ENCODE measurements at regions not wholly inside any gene's neighbourhood (a gene's known extent, or its start where the extent isn't known, plus 50 kb on each side); places are given as distances from the start of the nearest gene placed in this dataset.

DNA sequence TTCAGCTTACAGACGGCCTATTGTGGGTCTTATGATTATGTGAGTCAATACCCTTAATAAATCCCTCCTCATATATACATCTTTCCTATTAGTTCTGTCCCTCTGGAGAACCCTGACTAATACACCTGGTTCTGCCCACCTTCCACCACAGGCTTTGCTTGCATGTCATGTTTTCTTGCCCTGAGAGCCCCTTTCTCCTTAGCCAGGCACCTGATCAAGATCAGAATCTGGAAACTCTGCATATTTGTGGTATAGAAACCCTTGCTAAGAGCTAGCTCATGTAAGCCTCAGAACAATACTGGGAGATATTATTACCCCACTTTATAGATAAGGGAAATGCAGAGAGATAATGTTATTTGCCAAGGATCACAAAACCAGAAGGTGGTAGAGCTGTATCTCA is 52.9 kb upstream of the JDP2 start:
- intact Hi-C loops (cut with micrococcal nuclease), result no loop called here
- ChIA-PET POLR2A (no interaction called here), CTCF (no interaction called here), RAD21 (ENCODE audit: low non-redundant PET in 1 of 2, low total read pairs in 2 of 2, uncharacterized antibody in 2 of 2, unreplicated experiment in 2 of 2) (no interaction called here)
- Histone ChIP-seq H3K27ac (ENCODE audit: low read depth, low read length) (no peak overlapping the region), H3K27me3 (ENCODE audit: insufficient read depth, low read length) (peaks cover 14% of the 10 kb centered on the region), H3K9me3 (ENCODE audit: control insufficient read depth in 1 of 2, insufficient read depth in 1 of 2, low read depth in 1 of 2, low read length in 2 of 2) (no peaks in the 10 kb centered on the region), H3K4me2 (ENCODE audit: low read length) (no peak overlapping the region), H3K9me2 (ENCODE audit: insufficient read depth) (no peaks in the 10 kb centered on the region), H2AFZ (ENCODE audit: low read depth, low read length, poor library complexity, severe bottlenecking) (no peak overlapping the region), H3K9ac (ENCODE audit: low read length) (no peak overlapping the region), H3K79me2 (ENCODE audit: insufficient read depth, low read length) (no peaks in the 10 kb centered on the region), H4K20me1 (ENCODE audit: insufficient read depth) (no peaks in the 10 kb centered on the region), H3K36me3 (ENCODE audit: control insufficient read depth in 1 of 2, insufficient read depth in 2 of 2, low read length in 2 of 2) (no peaks in the 10 kb centered on the region), H3K4me3 (replicated peaks in 1 of 2; ENCODE audit: low read depth in 1 of 2, low read length in 2 of 2) (no peak overlapping the region), H3K4me1 (ENCODE audit: control insufficient read depth in 1 of 2, insufficient read depth in 2 of 2, low read length in 2 of 2) (no peaks in the 10 kb centered on the region)
- ATAC-seq (no peak), DNase-seq (ENCODE audit: low read depth, low spot score) (no peak)
- BruUV-seq (replicated peaks), result no TSS peak
- no peak for TF ChIP-seq SP1 (IDR thresholded peaks at IDR 0.05; ENCODE audit: low read depth)
- TF ChIP-seq, protein P1, sequence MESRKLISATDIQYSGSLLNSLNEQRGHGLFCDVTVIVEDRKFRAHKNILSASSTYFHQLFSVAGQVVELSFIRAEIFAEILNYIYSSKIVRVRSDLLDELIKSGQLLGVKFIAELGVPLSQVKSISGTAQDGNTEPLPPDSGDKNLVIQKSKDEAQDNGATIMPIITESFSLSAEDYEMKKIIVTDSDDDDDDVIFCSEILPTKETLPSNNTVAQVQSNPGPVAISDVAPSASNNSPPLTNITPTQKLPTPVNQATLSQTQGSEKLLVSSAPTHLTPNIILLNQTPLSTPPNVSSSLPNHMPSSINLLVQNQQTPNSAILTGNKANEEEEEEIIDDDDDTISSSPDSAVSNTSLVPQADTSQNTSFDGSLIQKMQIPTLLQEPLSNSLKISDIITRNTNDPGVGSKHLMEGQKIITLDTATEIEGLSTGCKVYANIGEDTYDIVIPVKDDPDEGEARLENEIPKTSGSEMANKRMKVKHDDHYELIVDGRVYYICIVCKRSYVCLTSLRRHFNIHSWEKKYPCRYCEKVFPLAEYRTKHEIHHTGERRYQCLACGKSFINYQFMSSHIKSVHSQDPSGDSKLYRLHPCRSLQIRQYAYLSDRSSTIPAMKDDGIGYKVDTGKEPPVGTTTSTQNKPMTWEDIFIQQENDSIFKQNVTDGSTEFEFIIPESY (IDR thresholded peaks at IDR 0.05; ENCODE audit: extremely low read depth, insufficient replicate concordance, low read length), result no peak

DNA sequence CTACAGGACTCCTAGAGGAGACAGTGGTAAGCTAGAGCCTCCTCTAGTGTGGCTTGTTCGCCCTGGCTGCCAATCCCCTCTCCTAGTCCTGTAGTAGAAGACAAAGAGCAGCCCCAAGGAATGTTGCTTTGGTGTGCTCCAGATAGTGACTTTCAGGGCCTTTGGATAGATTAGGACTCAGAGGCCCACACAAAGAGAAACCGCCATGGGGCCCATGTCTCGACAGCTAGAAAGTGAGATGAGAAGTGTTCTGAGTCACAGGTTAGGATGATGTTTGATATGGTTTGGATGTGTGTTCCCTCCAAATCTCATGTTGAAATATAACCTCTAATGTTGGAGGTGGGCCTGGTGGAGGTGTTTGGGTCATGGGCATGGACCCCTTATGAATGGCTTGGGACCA is 51.8 kb upstream of the JDP2 start:
- ChIA-PET POLR2A (no interaction called here), CTCF (no interaction called here), RAD21 (ENCODE audit: low non-redundant PET in 1 of 2, low total read pairs in 2 of 2, uncharacterized antibody in 2 of 2, unreplicated experiment in 2 of 2) (no interaction called here)
- H3K9me2 ChIP-seq (ENCODE audit: insufficient read depth), result no peaks in the 10 kb centered on the region
- ATAC-seq (no peak), DNase-seq (ENCODE audit: low read depth, low spot score) (no peak)
- intact Hi-C loops (cut with micrococcal nuclease), result no loop called here
- BruUV-seq (replicated peaks), result no TSS peak
- TF ChIP-seq, protein P2, sequence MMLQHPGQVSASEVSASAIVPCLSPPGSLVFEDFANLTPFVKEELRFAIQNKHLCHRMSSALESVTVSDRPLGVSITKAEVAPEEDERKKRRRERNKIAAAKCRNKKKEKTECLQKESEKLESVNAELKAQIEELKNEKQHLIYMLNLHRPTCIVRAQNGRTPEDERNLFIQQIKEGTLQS (IDR thresholded peaks at IDR 0.05), result no peak
- TF ChIP-seq RAD21 (IDR thresholded peaks at IDR 0.05; ENCODE audit: low read depth) (no peak), SIN3A (IDR thresholded peaks at IDR 0.05; ENCODE audit: low read depth) (no peak), POLR2A (IDR thresholded peaks at IDR 0.05; ENCODE audit: borderline replicate concordance, extremely low read depth, insufficient read depth, insufficient read length) (no peak), JUND (IDR thresholded peaks at IDR 0.05) (no peak), TCF7L2 (IDR thresholded peaks at IDR 0.05; ENCODE audit: borderline replicate concordance, extremely low read depth, insufficient read depth, insufficient read length) (no peak), CBX3 (IDR thresholded peaks at IDR 0.05; ENCODE audit: low read depth) (no peak), SP1 (IDR thresholded peaks at IDR 0.05; ENCODE audit: low read depth) (no peak), CEBPB (IDR thresholded peaks at IDR 0.05; ENCODE audit: low read depth) (no peak), FOSL1 (IDR thresholded peaks at IDR 0.05; ENCODE audit: low read depth) (no peak), ZFX (IDR thresholded peaks at IDR 0.05) (no peak)
- TF ChIP-seq, protein P1 (IDR thresholded peaks at IDR 0.05; ENCODE audit: extremely low read depth, insufficient replicate concordance, low read length), result no peak
- TF ChIP-seq, protein P3, sequence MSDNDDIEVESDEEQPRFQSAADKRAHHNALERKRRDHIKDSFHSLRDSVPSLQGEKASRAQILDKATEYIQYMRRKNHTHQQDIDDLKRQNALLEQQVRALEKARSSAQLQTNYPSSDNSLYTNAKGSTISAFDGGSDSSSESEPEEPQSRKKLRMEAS (IDR thresholded peaks at IDR 0.05), result no peak
- TF ChIP-seq, protein P4, sequence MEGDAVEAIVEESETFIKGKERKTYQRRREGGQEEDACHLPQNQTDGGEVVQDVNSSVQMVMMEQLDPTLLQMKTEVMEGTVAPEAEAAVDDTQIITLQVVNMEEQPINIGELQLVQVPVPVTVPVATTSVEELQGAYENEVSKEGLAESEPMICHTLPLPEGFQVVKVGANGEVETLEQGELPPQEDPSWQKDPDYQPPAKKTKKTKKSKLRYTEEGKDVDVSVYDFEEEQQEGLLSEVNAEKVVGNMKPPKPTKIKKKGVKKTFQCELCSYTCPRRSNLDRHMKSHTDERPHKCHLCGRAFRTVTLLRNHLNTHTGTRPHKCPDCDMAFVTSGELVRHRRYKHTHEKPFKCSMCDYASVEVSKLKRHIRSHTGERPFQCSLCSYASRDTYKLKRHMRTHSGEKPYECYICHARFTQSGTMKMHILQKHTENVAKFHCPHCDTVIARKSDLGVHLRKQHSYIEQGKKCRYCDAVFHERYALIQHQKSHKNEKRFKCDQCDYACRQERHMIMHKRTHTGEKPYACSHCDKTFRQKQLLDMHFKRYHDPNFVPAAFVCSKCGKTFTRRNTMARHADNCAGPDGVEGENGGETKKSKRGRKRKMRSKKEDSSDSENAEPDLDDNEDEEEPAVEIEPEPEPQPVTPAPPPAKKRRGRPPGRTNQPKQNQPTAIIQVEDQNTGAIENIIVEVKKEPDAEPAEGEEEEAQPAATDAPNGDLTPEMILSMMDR (IDR thresholded peaks at IDR 0.05 in 2 of 3, conservative IDR thresholded peaks at IDR 0.05 in 1 of 3; ENCODE audit: borderline replicate concordance in 1 of 3, insufficient read depth in 1 of 3, low read depth in 2 of 3, low read length in 2 of 3), result no peak
- no peaks in the 10 kb centered on the region for H3K9me3 ChIP-seq (ENCODE audit: control insufficient read depth in 1 of 2, insufficient read depth in 1 of 2, low read depth in 1 of 2, low read length in 2 of 2)
- H3K36me3 ChIP-seq (ENCODE audit: control insufficient read depth in 1 of 2, insufficient read depth in 2 of 2, low read length in 2 of 2), result no peaks in the 10 kb centered on the region
- H3K79me2 ChIP-seq (ENCODE audit: insufficient read depth, low read length), result no peaks in the 10 kb centered on the region
- H4K20me1 ChIP-seq (ENCODE audit: insufficient read depth), result no peaks in the 10 kb centered on the region
- H3K9ac ChIP-seq (ENCODE audit: low read length), result no peak overlapping the region
- peaks cover 9% of the 10 kb centered on the region; the same call in 1 of the 2 replicates for H3K27me3 ChIP-seq (ENCODE audit: insufficient read depth, low read length)
- no peak overlapping the region for H3K27ac ChIP-seq (ENCODE audit: low read depth, low read length)
- no peak overlapping the region for H3K4me2 ChIP-seq (ENCODE audit: low read length)
- H3K4me3 ChIP-seq (replicated peaks in 1 of 2; ENCODE audit: low read depth in 1 of 2, low read length in 2 of 2), result no peak overlapping the region
- H3K4me1 ChIP-seq (ENCODE audit: control insufficient read depth in 1 of 2, insufficient read depth in 2 of 2, low read length in 2 of 2), result no peaks in the 10 kb centered on the region
- H2AFZ ChIP-seq (ENCODE audit: low read depth, low read length, poor library complexity, severe bottlenecking), result no peak overlapping the region

Measured in HCT116 (cell line).